GM23338 (cell line): ENCODE measurements at regions not wholly inside any gene's neighbourhood (a gene's known extent, or its start where the extent isn't known, plus 50 kb on each side); places are given as distances from the start of the nearest gene placed in this dataset.

Experiments used
- ATAC-seq: fragments of 200-7000 bp; cut with Tn5 transposase; 3 replicates; pipeline ENCODE4 v1.9.1; 2020
- DNase-seq: peaks from one replicate; pipeline ENCODE4 v3.0.0-alpha.2; 2015; ENCODE audit warnings: low spot score
- H2AFZ ChIP-seq: fragments of 200-600 bp; sonication (generic); 2 replicates; pipeline ENCODE4 v1.8.0; 2016; ENCODE audit warnings: antibody characterized with exemption, mild to moderate bottlenecking, moderate library complexity
- H3F3A ChIP-seq: fragments of 200-600 bp; sonication (generic); replicated peaks from 2 replicates; pipeline ENCODE4 v1.8.0; 2017; ENCODE audit warnings: antibody characterized with exemption, mixed run types, low read depth
- H3K27ac ChIP-seq: fragments of 200-600 bp; sonication (generic); 2 replicates; pipeline ENCODE4 v1.6.1; 2016; ENCODE audit warnings: low read depth
- H3K27me3 ChIP-seq: fragments of 200-600 bp; sonication (generic); 2 replicates; pipeline ENCODE4 v1.8.0; 2016; ENCODE audit warnings: mild to moderate bottlenecking, mixed run types, moderate library complexity; ENCODE audit not compliant: insufficient read depth
- H3K36me3 ChIP-seq: fragments of 200-600 bp; sonication (generic); 2 replicates; pipeline ENCODE4 v1.8.0; 2016; ENCODE audit warnings: mild to moderate bottlenecking; ENCODE audit not compliant: insufficient read depth
- H3K4me1 ChIP-seq: fragments of 200-600 bp; sonication (generic); 2 replicates; pipeline ENCODE4 v1.8.0; 2016; ENCODE audit warnings: mild to moderate bottlenecking, moderate library complexity; ENCODE audit not compliant: insufficient read depth
- H3K4me2 ChIP-seq: fragments of 200-600 bp; sonication (generic); 2 replicates; pipeline ENCODE4 v1.7.1; 2017; ENCODE audit warnings: mixed run types
- H3K4me3 ChIP-seq: fragments of 200-600 bp; sonication (generic); 2 replicates; pipeline ENCODE4 v1.6.1; 2016; ENCODE audit warnings: mixed run types
- H3K79me2 ChIP-seq: fragments of 200-600 bp; sonication (generic); replicated peaks from 2 replicates; pipeline ENCODE4 v1.8.0; 2017; ENCODE audit warnings: mild to moderate bottlenecking; ENCODE audit not compliant: insufficient read depth
- H3K9me2 ChIP-seq: fragments of 200-600 bp; sonication (generic); 2 replicates; pipeline ENCODE4 v1.8.0; 2017; ENCODE audit not compliant: insufficient read depth
- H4K20me1 ChIP-seq: fragments of 200-600 bp; sonication (generic); replicated peaks from 2 replicates; pipeline ENCODE4 v1.8.0; 2017; ENCODE audit warnings: mild to moderate bottlenecking; ENCODE audit not compliant: insufficient read depth
- H3K27ac Mint-ChIP-seq: 2 replicates; pipeline ENCODE4 v1.8.0; 2020; ENCODE audit warnings: inconsistent platforms, mild to moderate bottlenecking, moderate library complexity, mixed read lengths
- H3K27me3 Mint-ChIP-seq: 3 replicates; pipeline ENCODE4 v1.8.0; 2022; ENCODE audit warnings: low read depth, mild to moderate bottlenecking, moderate library complexity, mixed read lengths, inconsistent platforms; ENCODE audit not compliant: insufficient read depth, poor library complexity
- H3K36me3 Mint-ChIP-seq: 3 replicates; pipeline ENCODE4 v1.8.0; 2021; ENCODE audit warnings: low read depth, mild to moderate bottlenecking, inconsistent platforms, moderate library complexity, mixed read lengths
- H3K4me1 Mint-ChIP-seq: 3 replicates; pipeline ENCODE4 v1.8.0; 2020; ENCODE audit warnings: mild to moderate bottlenecking, inconsistent platforms, mixed read lengths
- H3K4me3 Mint-ChIP-seq: 3 replicates; pipeline ENCODE4 v1.8.0; 2021; ENCODE audit warnings: moderate library complexity, mild to moderate bottlenecking, inconsistent platforms, mixed read lengths
- H3K9me3 Mint-ChIP-seq: 3 replicates; pipeline ENCODE4 v1.8.0; 2020; ENCODE audit warnings: moderate library complexity, mild to moderate bottlenecking, inconsistent platforms, mixed read lengths
- CREB1 ChIP-seq: fragments of 250-450 bp; sonication (Bioruptor Pico); IDR thresholded peaks from 2 replicates; pipeline ENCODE4 v1.5.0; 2020; ENCODE audit warnings: low read depth, mild to moderate bottlenecking, moderate library complexity
- CTCF ChIP-seq, 2 experiments: fragments of 200-600 bp in 1 of 2; sonication (generic) in 1 of 2; conservative IDR thresholded peaks; 2 replicates each; pipeline versions ENCODE4 v1.5.1 to v1.6.1; 2016 to 2017; ENCODE audit warnings: antibody characterized with exemption in 2 of 2, low read depth in 2 of 2, mild to moderate bottlenecking in 2 of 2, moderate library complexity in 1 of 2
- ETS1 ChIP-seq: IDR thresholded peaks from 2 replicates; pipeline ENCODE4 v1.6.1; 2016; ENCODE audit warnings: antibody characterized with exemption
- EZH2 ChIP-seq: fragments of 200-600 bp; sonication (generic); IDR thresholded peaks from one replicate; pipeline ENCODE4 v1.8.0; 2017; ENCODE audit warnings: antibody characterized with exemption, mild to moderate bottlenecking, low read depth; ENCODE audit not compliant: unreplicated experiment
- EZH2phosphoT487 ChIP-seq: fragments of 200-600 bp; sonication (generic); IDR thresholded peaks from one replicate; pipeline ENCODE4 v1.8.1; 2018; ENCODE audit warnings: antibody characterized with exemption; ENCODE audit not compliant: unreplicated experiment
- JUNB ChIP-seq: IDR thresholded peaks from one replicate; pipeline ENCODE4 v1.6.1; 2016; ENCODE audit warnings: antibody characterized with exemption; ENCODE audit not compliant: unreplicated experiment
- NANOG ChIP-seq: IDR thresholded peaks from 2 replicates; pipeline ENCODE4 v1.6.1; 2016; ENCODE audit warnings: antibody characterized with exemption, borderline replicate concordance
- POLR2AphosphoS5 ChIP-seq: IDR thresholded peaks from 2 replicates; pipeline ENCODE4 v1.6.1; 2016; ENCODE audit warnings: antibody characterized with exemption, low read depth
- STAT1 ChIP-seq: IDR thresholded peaks from one replicate; pipeline ENCODE4 v1.6.1; 2016; ENCODE audit warnings: antibody characterized with exemption; ENCODE audit not compliant: unreplicated experiment
- ZNF114 ChIP-seq: fragments of 250-450 bp; sonication (Bioruptor Pico); IDR thresholded peaks from 2 replicates; pipeline ENCODE4 v1.5.0; 2020; ENCODE audit warnings: mild to moderate bottlenecking, moderate library complexity
- ZNF462 ChIP-seq: fragments of 250-450 bp; sonication (Bioruptor Pico); IDR thresholded peaks from 2 replicates; pipeline ENCODE4 v1.5.0; 2020; ENCODE audit warnings: mild to moderate bottlenecking, moderate library complexity

GRCh38 chr4:75249739-75250138 lies 264.5 kb downstream of the RCHY1 start (continued):
- TF ChIP-seq CTCF (conservative IDR thresholded peaks at IDR 0.05; ENCODE audit: low read depth in 2 of 2) = no peak
- TF ChIP-seq ETS1 = no peak

GRCh38 chr4:75248770-75249407 lies 265.3 kb downstream of the RCHY1 start:
- H3K4me1 Mint-ChIP-seq = no peaks in the 10 kb centered on the region; the same call in 2 of the 3 replicates
- Histone ChIP-seq H3K79me2 (no peaks in the 10 kb centered on the region), H3K9me2 (peaks cover 5% of the 10 kb centered on the region; the same call in 1 of the 2 replicates), H3F3A (no peaks in the 10 kb centered on the region), H3K4me1 (no peaks in the 10 kb centered on the region), H3K4me3 (no peak overlapping the region), H3K4me2 (no peak overlapping the region), H3K27me3 (no peaks in the 10 kb centered on the region), H4K20me1 (no peaks in the 10 kb centered on the region), H3K36me3 (no peaks in the 10 kb centered on the region), H2AFZ (no peak overlapping the region; the same call in 1 of the 2 replicates), H3K27ac (no peak overlapping the region)
- ATAC-seq (no peak), DNase-seq (no peak)
- no peaks in the 10 kb centered on the region for H3K9me3 Mint-ChIP-seq
- no peak overlapping the region for H3K27ac Mint-ChIP-seq
- H3K36me3 Mint-ChIP-seq = no peaks in the 10 kb centered on the region
- peaks cover 4% of the 10 kb centered on the region for H3K27me3 Mint-ChIP-seq
- H3K4me3 Mint-ChIP-seq = no peak overlapping the region
- TF ChIP-seq ETS1 (no peak), EZH2 (no peak), JUNB (no peak), ZNF462 (CRISPR knock-in tag) (no peak), EZH2phosphoT487 (no peak), NANOG (no peak), CREB1 (no peak), CTCF (conservative IDR thresholded peaks at IDR 0.05; ENCODE audit: low read depth in 2 of 2) (no peak), STAT1 (no peak), POLR2AphosphoS5 (no peak), ZNF114 (CRISPR knock-in tag) (no peak)
